ENCODE measurements at regions not wholly inside any gene's neighbourhood (a gene's known extent, or its start where the extent isn't known, plus 50 kb on each side); places are given as distances from the start of the nearest gene placed in this dataset.

DNA sequence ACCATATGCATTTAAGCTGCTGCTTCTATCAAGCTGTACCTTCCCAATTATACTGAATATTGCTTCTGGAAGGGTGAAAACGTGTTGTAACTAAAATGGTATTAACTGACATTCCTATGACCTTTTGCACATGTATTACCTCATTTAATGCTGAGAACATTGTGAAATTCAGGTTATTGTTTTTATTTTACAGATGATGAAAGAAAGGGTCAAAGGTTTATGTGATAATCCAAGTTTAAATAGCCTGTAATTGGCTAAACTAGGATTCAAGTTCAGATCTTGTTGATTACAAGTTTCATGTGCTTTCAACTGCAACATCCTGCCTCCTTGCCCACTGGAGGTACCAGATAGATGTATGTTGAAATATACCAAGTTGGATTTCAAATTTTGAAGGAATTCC lies 433.3 kb upstream of the PRICKLE1 start:
- ChIA-PET CTCF (no interaction called here), POLR2A (no interaction called here)
- Histone ChIP-seq H3K9me3 (ENCODE audit: control insufficient read depth, insufficient read depth, low read depth, low read length) (no peaks in the 10 kb centered on the region), H3K4me1 (ENCODE audit: control insufficient read depth, insufficient read depth, low read length) (no peaks in the 10 kb centered on the region), H3K36me3 (ENCODE audit: control insufficient read depth in 2 of 2, insufficient read depth in 1 of 2, low read length in 2 of 2) (no peaks in the 10 kb centered on the region), H3K4me3 (ENCODE audit: low read depth, low read length) (no peak overlapping the region), H3K27ac (ENCODE audit: extremely low read depth, low read depth, low read length) (no peak overlapping the region)
- TF ChIP-seq ZNF623 (tag by site-specific recombination; IDR thresholded peaks at IDR 0.05) (no peak), ZBTB48 (tag by site-specific recombination; IDR thresholded peaks at IDR 0.05) (no peak), ZNF394 (tag by site-specific recombination; IDR thresholded peaks at IDR 0.05; ENCODE audit: borderline replicate concordance) (no peak), ZNF558 (tag by site-specific recombination; IDR thresholded peaks at IDR 0.05) (no peak)
- TF ChIP-seq, protein P1, sequence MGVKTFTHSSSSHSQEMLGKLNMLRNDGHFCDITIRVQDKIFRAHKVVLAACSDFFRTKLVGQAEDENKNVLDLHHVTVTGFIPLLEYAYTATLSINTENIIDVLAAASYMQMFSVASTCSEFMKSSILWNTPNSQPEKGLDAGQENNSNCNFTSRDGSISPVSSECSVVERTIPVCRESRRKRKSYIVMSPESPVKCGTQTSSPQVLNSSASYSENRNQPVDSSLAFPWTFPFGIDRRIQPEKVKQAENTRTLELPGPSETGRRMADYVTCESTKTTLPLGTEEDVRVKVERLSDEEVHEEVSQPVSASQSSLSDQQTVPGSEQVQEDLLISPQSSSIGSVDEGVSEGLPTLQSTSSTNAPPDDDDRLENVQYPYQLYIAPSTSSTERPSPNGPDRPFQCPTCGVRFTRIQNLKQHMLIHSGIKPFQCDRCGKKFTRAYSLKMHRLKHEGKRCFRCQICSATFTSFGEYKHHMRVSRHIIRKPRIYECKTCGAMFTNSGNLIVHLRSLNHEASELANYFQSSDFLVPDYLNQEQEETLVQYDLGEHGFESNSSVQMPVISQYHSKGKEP (tag by site-specific recombination; IDR thresholded peaks at IDR 0.05), result no peak
- TF ChIP-seq, protein P2, sequence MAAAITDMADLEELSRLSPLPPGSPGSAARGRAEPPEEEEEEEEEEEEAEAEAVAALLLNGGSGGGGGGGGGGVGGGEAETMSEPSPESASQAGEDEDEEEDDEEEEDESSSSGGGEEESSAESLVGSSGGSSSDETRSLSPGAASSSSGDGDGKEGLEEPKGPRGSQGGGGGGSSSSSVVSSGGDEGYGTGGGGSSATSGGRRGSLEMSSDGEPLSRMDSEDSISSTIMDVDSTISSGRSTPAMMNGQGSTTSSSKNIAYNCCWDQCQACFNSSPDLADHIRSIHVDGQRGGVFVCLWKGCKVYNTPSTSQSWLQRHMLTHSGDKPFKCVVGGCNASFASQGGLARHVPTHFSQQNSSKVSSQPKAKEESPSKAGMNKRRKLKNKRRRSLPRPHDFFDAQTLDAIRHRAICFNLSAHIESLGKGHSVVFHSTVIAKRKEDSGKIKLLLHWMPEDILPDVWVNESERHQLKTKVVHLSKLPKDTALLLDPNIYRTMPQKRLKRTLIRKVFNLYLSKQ (tag by site-specific recombination; IDR thresholded peaks at IDR 0.05; ENCODE audit: borderline replicate concordance), result no peak

DNA sequence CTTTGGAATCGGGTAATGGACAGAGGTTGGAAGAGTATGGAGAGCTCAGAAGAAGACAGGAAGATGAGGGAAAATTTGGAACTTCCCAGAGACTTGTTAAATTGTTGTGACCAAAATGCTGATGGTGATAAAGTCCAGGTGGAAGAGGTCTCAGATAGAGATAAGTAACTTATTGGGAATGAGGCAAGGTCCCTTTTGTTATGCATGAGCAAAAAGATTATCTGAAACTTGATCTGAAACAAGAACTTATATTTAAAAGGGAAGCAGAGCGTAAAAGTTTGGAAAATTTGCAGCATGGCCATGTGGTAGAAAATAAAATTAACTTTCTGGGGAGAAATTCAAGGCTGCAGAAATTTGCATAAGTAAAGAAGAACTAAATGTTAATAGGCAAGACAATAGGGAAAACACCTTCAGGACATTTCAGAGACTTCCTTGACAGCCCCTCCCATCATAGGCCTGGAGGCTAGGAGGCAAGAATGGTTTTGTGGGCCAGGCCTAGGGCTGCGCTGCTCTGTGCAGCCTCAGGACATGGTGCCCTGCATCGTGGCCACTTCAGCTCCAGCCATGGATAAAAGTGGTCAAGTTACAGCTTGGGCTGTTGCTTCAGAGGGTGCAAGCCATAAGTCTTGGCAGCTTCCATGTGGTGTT lies 425.7 kb upstream of the PRICKLE1 start:
- no peaks in the 10 kb centered on the region for H3K36me3 ChIP-seq (ENCODE audit: control insufficient read depth in 2 of 2, insufficient read depth in 1 of 2, low read length in 2 of 2)
- TF ChIP-seq ZNF175 (tag by site-specific recombination; IDR thresholded peaks at IDR 0.05) (no peak), ZNF585B (tag by site-specific recombination; IDR thresholded peaks at IDR 0.05) (peak; percentile 74)
- ChIA-PET POLR2A (no interaction called here), CTCF (no interaction called here)
- no peaks in the 10 kb centered on the region for H3K9me3 ChIP-seq (ENCODE audit: control insufficient read depth, insufficient read depth, low read depth, low read length)
- no peak overlapping the region for H3K27ac ChIP-seq (ENCODE audit: extremely low read depth, low read depth, low read length)
- no peaks in the 10 kb centered on the region for H3K4me1 ChIP-seq (ENCODE audit: control insufficient read depth, insufficient read depth, low read length)
- no peak overlapping the region for H3K4me3 ChIP-seq (ENCODE audit: low read depth, low read length)

DNA sequence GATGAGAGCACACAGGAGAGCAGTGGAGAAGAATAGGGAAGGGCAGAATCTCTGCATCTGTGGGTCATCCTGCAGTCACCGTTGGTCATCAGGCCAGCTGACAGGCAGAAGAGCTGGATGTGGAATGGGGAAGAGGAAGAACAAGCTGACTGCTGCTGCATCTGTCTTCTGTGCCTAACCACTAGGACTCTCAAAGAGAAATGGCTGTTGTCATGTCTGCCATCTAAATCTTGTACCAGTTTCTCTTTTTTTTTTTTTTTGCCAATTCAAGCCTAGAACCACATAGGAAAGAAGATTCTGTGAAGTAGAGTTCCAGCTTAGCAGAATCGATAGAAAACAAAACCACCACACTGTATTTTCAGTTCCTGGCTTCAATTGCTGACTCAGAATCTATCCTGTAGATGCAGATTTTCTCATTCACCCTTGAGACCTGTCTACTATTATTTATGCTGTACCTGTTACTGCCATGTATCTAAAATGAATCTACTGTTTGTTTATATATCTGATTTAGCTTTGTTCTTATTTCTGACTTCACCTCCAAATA lies 421.9 kb upstream of the PRICKLE1 start:
- Histone ChIP-seq H3K4me3 (ENCODE audit: low read depth, low read length) (no peak overlapping the region), H3K9me3 (ENCODE audit: control insufficient read depth, insufficient read depth, low read depth, low read length) (no peaks in the 10 kb centered on the region), H3K27ac (ENCODE audit: extremely low read depth, low read depth, low read length) (no peak overlapping the region), H3K4me1 (ENCODE audit: control insufficient read depth, insufficient read depth, low read length) (no peaks in the 10 kb centered on the region), H3K36me3 (ENCODE audit: control insufficient read depth in 2 of 2, insufficient read depth in 1 of 2, low read length in 2 of 2) (no peaks in the 10 kb centered on the region)
- CTCF ChIA-PET, result interaction anchor here (0.5 kb wide), 1 partner anchor 8 kb away, joined by 3 read pairs; no protein-coding TSS in a partner anchor
- POLR2A ChIA-PET, result no interaction called here
- TF ChIP-seq ZNF426 (tag by site-specific recombination; IDR thresholded peaks at IDR 0.05) (no peak), ZNF544 (tag by site-specific recombination; IDR thresholded peaks at IDR 0.05) (no peak), ZNF660 (tag by site-specific recombination; IDR thresholded peaks at IDR 0.05) (no peak), ZNF624 (tag by site-specific recombination; IDR thresholded peaks at IDR 0.05) (no peak), ZBTB21 (tag by site-specific recombination; IDR thresholded peaks at IDR 0.05) (no peak), ZNF776 (tag by site-specific recombination; IDR thresholded peaks at IDR 0.05; ENCODE audit: borderline replicate concordance) (no peak), ZNF664 (tag by site-specific recombination; IDR thresholded peaks at IDR 0.05) (no peak), ZNF221 (tag by site-specific recombination; IDR thresholded peaks at IDR 0.05; ENCODE audit: borderline replicate concordance) (no peak), ZNF549 (tag by site-specific recombination; IDR thresholded peaks at IDR 0.05) (no peak)
- TF ChIP-seq, protein P2 (tag by site-specific recombination; IDR thresholded peaks at IDR 0.05; ENCODE audit: borderline replicate concordance), result no peak
- TF ChIP-seq, protein P3, sequence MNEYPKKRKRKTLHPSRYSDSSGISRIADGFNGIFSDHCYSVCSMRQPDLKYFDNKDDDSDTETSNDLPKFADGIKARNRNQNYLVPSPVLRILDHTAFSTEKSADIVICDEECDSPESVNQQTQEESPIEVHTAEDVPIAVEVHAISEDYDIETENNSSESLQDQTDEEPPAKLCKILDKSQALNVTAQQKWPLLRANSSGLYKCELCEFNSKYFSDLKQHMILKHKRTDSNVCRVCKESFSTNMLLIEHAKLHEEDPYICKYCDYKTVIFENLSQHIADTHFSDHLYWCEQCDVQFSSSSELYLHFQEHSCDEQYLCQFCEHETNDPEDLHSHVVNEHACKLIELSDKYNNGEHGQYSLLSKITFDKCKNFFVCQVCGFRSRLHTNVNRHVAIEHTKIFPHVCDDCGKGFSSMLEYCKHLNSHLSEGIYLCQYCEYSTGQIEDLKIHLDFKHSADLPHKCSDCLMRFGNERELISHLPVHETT (tag by site-specific recombination; IDR thresholded peaks at IDR 0.05), result no peak
- TF ChIP-seq, protein P4, sequence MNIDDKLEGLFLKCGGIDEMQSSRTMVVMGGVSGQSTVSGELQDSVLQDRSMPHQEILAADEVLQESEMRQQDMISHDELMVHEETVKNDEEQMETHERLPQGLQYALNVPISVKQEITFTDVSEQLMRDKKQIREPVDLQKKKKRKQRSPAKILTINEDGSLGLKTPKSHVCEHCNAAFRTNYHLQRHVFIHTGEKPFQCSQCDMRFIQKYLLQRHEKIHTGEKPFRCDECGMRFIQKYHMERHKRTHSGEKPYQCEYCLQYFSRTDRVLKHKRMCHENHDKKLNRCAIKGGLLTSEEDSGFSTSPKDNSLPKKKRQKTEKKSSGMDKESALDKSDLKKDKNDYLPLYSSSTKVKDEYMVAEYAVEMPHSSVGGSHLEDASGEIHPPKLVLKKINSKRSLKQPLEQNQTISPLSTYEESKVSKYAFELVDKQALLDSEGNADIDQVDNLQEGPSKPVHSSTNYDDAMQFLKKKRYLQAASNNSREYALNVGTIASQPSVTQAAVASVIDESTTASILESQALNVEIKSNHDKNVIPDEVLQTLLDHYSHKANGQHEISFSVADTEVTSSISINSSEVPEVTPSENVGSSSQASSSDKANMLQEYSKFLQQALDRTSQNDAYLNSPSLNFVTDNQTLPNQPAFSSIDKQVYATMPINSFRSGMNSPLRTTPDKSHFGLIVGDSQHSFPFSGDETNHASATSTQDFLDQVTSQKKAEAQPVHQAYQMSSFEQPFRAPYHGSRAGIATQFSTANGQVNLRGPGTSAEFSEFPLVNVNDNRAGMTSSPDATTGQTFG (tag by site-specific recombination; IDR thresholded peaks at IDR 0.05; ENCODE audit: borderline replicate concordance), result no peak
